HCT116 (cell line): ENCODE measurements at regions not wholly inside any gene's neighbourhood (a gene's known extent, or its start where the extent isn't known, plus 50 kb on each side); places are given as distances from the start of the nearest gene placed in this dataset.

Experiments used
- ATAC-seq: fragments of 200-7000 bp; cut with Tn5 transposase; 2 replicates; pipeline ENCODE4 v1.9.1; 2020; ENCODE audit warnings: mild to moderate bottlenecking, moderate library complexity
- BruUV-seq: library from RNA; stranded (reverse); fragments of 400-500 nt; replicated peaks from 2 replicates; lab custom pipeline; 2021; lab: Mats Ljungman, UMichigan
- CTCF ChIA-PET: fragments of 300-600 bp; sonication (Branson Sonifier 250); formaldehyde crosslinking; loops from one replicate; lab custom pipeline; 2021; ENCODE audit warnings: antibody characterized with exemption; lab: Charles Lee
- POLR2A ChIA-PET: fragments of 300-600, 350-600 bp; sonication (Branson Sonifier 250); formaldehyde crosslinking; loops from one replicate; lab custom pipeline; 2021; ENCODE audit warnings: antibody characterized with exemption; lab: Charles Lee
- RAD21 ChIA-PET, 2 experiments: fragments of 300-600 bp; sonication (Branson Sonifier 250); formaldehyde crosslinking; loops; one replicate each; lab custom pipeline; 2023; ENCODE audit warnings: low total read pairs in 2 of 2; ENCODE audit not compliant: uncharacterized antibody in 2 of 2, unreplicated experiment in 2 of 2, low non-redundant PET in 1 of 2; lab: Charles Lee
- DNase-seq: peaks from one replicate; pipeline ENCODE4 v3.0.0-alpha.2; 2010; ENCODE audit warnings: low read depth, low spot score
- H2AFZ ChIP-seq: fragments of 200-600 bp; shearing (Covaris generic), sonication (generic); 2 replicates; pipeline ENCODE4 v1.6.1; 2017; ENCODE audit warnings: low read depth, mixed run types, mixed read lengths, antibody characterized with exemption, low read length; ENCODE audit not compliant: poor library complexity, severe bottlenecking
- H3K27ac ChIP-seq: 2 replicates; pipeline ENCODE4 v1.5.1; 2012; ENCODE audit warnings: low read depth, low read length
- H3K27me3 ChIP-seq: fragments of 200-600 bp; sonication (generic); 2 replicates; pipeline ENCODE4 v1.6.1; 2016; ENCODE audit warnings: mixed run types, low read length, mixed read lengths; ENCODE audit not compliant: insufficient read depth
- H3K36me3 ChIP-seq, 2 experiments: fragments of 200-500 bp in 1 of 2; fragments of 200-600 bp in 1 of 2; sonication (Bioruptor generic) in 1 of 2; sonication (generic) in 1 of 2; 2 replicates each; pipeline versions ENCODE4 v1.5.1 to v1.6.1; 2014 to 2016; ENCODE audit warnings: low read length in 2 of 2, inconsistent platforms in 1 of 2, mixed read lengths in 1 of 2, mixed run types in 1 of 2; ENCODE audit not compliant: insufficient read depth in 2 of 2, control insufficient read depth in 1 of 2
- H3K4me1 ChIP-seq, 2 experiments: fragments of 200-600 bp in 1 of 2; sonication (generic) in 1 of 2; 2 replicates each; pipeline versions ENCODE4 v1.5.1 to v1.6.1; 2012 to 2017; ENCODE audit warnings: low read length in 2 of 2, inconsistent platforms in 1 of 2, mild to moderate bottlenecking in 1 of 2, mixed read lengths in 1 of 2, mixed run types in 1 of 2, moderate library complexity in 1 of 2; ENCODE audit not compliant: insufficient read depth in 2 of 2, control insufficient read depth in 1 of 2
- H3K4me2 ChIP-seq: fragments of 200-600 bp; sonication (generic); 2 replicates; pipeline ENCODE4 v1.6.1; 2017; ENCODE audit warnings: mixed run types, low read length, mixed read lengths
- H3K4me3 ChIP-seq, 2 experiments: fragments of 200-600 bp in 1 of 2; sonication (generic) in 1 of 2; replicated peaks in 1 of 2; 2 replicates each; pipeline ENCODE4 v1.5.1; 2011 to 2016; ENCODE audit warnings: low read length in 2 of 2, control low read depth in 1 of 2, low read depth in 1 of 2, mild to moderate bottlenecking in 1 of 2, mixed read lengths in 1 of 2, mixed run types in 1 of 2
- H3K79me2 ChIP-seq: fragments of 200-600 bp; sonication (generic); 2 replicates; pipeline ENCODE4 v1.6.1; 2017; ENCODE audit warnings: mild to moderate bottlenecking, mixed run types, low read length, moderate library complexity, mixed read lengths; ENCODE audit not compliant: insufficient read depth
- H3K9ac ChIP-seq: fragments of 200-600 bp; sonication (generic); 2 replicates; pipeline ENCODE4 v1.6.1; 2016; ENCODE audit warnings: low read length, mixed read lengths
- H3K9me2 ChIP-seq: fragments of 200-600 bp; sonication (generic), shearing (Covaris generic); 2 replicates; pipeline ENCODE4 v1.6.1; 2017; ENCODE audit warnings: mixed run types, mild to moderate bottlenecking, moderate library complexity; ENCODE audit not compliant: insufficient read depth
- H3K9me3 ChIP-seq, 2 experiments: fragments of 200-500 bp in 1 of 2; fragments of 200-600 bp in 1 of 2; sonication (Bioruptor generic) in 1 of 2; sonication (generic) in 1 of 2; 2 replicates each; pipeline ENCODE4 v1.6.1; 2014 to 2017; ENCODE audit warnings: low read length in 2 of 2, mixed read lengths in 2 of 2, inconsistent platforms in 1 of 2, low read depth in 1 of 2, mild to moderate bottlenecking in 1 of 2, mixed run types in 1 of 2, moderate library complexity in 1 of 2; ENCODE audit not compliant: control insufficient read depth in 1 of 2, insufficient read depth in 1 of 2
- H4K20me1 ChIP-seq: fragments of 200-600 bp; sonication (generic), shearing (Covaris generic); 2 replicates; pipeline ENCODE4 v1.6.1; 2017; ENCODE audit warnings: mixed run types, mild to moderate bottlenecking, moderate library complexity; ENCODE audit not compliant: insufficient read depth
- CBX3 ChIP-seq: IDR thresholded peaks from 2 replicates; pipeline ENCODE4 v1.6.1; 2012; ENCODE audit warnings: low read depth
- EGR1 ChIP-seq: IDR thresholded peaks from 2 replicates; pipeline ENCODE4 v1.6.1; 2012; ENCODE audit warnings: low read depth
- EZH2 ChIP-seq: fragments of 200-600 bp; sonication (generic); IDR thresholded peaks from 2 replicates; pipeline ENCODE4 v1.6.1; 2017; ENCODE audit warnings: antibody characterized with exemption, mixed run types
- EZH2phosphoT487 ChIP-seq: fragments of 200-600 bp; IDR thresholded peaks from 2 replicates; pipeline ENCODE4 v1.6.1; 2018; ENCODE audit warnings: antibody characterized with exemption, borderline replicate concordance
- FOSL1 ChIP-seq: IDR thresholded peaks from 2 replicates; pipeline ENCODE4 v1.6.1; 2012; ENCODE audit warnings: low read depth
- RAD21 ChIP-seq: IDR thresholded peaks from 2 replicates; pipeline ENCODE4 v1.6.1; 2012; ENCODE audit warnings: low read depth, mild to moderate bottlenecking
- SP1 ChIP-seq: IDR thresholded peaks from 2 replicates; pipeline ENCODE4 v1.6.1; 2012; ENCODE audit warnings: low read depth
- SRF ChIP-seq: IDR thresholded peaks from 2 replicates; pipeline ENCODE4 v1.6.1; 2012; ENCODE audit warnings: low read depth
- ZBTB33 ChIP-seq: IDR thresholded peaks from 2 replicates; pipeline ENCODE4 v1.6.1; 2011; ENCODE audit warnings: mild to moderate bottlenecking, low read length, moderate library complexity; ENCODE audit not compliant: insufficient replicate concordance; ENCODE audit errors: extremely low read depth
- intact Hi-C: fragments of 100-400 bp; cut with micrococcal nuclease; formaldehyde crosslinking; loops from 2 replicates; pipeline ENCODE4 v1.10.0; 2022
- TF ChIP-seq, protein P1 (sequence below), 3 experiments: fragments of 200-600 bp in 1 of 3; sonication (generic) in 1 of 3; IDR thresholded peaks in 2 of 3; conservative IDR thresholded peaks in 1 of 3; 2 replicates each; pipeline ENCODE4 v1.5.1; 2012 to 2017; ENCODE audit warnings: low read depth in 2 of 3, low read length in 2 of 3, antibody characterized with exemption in 1 of 3, borderline replicate concordance in 1 of 3, control low read depth in 1 of 3, mild to moderate bottlenecking in 1 of 3, mixed read lengths in 1 of 3, mixed run types in 1 of 3, moderate library complexity in 1 of 3; ENCODE audit not compliant: insufficient read depth in 1 of 3

GRCh38 chr9:92176800-92177185 lies 61.6 kb upstream of the SPTLC1 start:
- Histone ChIP-seq H3K27ac (no peak overlapping the region), H4K20me1 (no peaks in the 10 kb centered on the region), H3K9me3 (no peaks in the 10 kb centered on the region; a peak in 1 of 4 replicates), H3K9me2 (no peaks in the 10 kb centered on the region), H3K79me2 (no peaks in the 10 kb centered on the region), H3K9ac (no peak overlapping the region), H3K4me3 (no peak overlapping the region), H2AFZ (no peak overlapping the region), H3K4me1 (peaks cover 0 to 4% of the 10 kb centered on the region in 2 experiments; a peak in 1 of 4 replicates), H3K27me3 (peaks cover 13% of the 10 kb centered on the region; the same call in 1 of the 2 replicates), H3K4me2 (no peak overlapping the region), H3K36me3 (no peaks in the 10 kb centered on the region)
- ATAC-seq (no peak), DNase-seq (no peak)
- ChIA-PET RAD21 (no interaction called here), POLR2A (no interaction called here), CTCF (no interaction called here)
- TF ChIP-seq SP1 = no peak
- no peak for TF ChIP-seq FOSL1
- intact Hi-C loops = no loop called here
- no TSS peak for BruUV-seq

- H3K4me3 ChIP-seq = no peak overlapping the region
- CTCF ChIA-PET = interaction anchor here (0.9 to 1.0 kb wide), 2 partner anchors 36 to 38 kb away, joined by 3 to 4 read pairs; no protein-coding TSS in a partner anchor
- no peaks in the 10 kb centered on the region for H3K9me3 ChIP-seq
- H3K4me1 ChIP-seq = peaks cover 0 to 4% of the 10 kb centered on the region in 2 experiments; a peak in 1 of 4 replicates
- no peaks in the 10 kb centered on the region for H3K79me2 ChIP-seq
- ATAC-seq = peak; percentile 89
- BruUV-seq = no TSS peak
- H3K9ac ChIP-seq = no peak overlapping the region
- no peaks in the 10 kb centered on the region for H4K20me1 ChIP-seq
- intact Hi-C loops = no loop called here
- peaks cover 13% of the 10 kb centered on the region; the same call in 1 of the 2 replicates for H3K27me3 ChIP-seq
- no peak overlapping the region for H3K4me2 ChIP-seq
- no peaks in the 10 kb centered on the region for H3K36me3 ChIP-seq
- RAD21 ChIA-PET = no interaction called here
- no peak for TF ChIP-seq EZH2
- no peak for TF ChIP-seq CBX3
- TF ChIP-seq, protein P1, sequence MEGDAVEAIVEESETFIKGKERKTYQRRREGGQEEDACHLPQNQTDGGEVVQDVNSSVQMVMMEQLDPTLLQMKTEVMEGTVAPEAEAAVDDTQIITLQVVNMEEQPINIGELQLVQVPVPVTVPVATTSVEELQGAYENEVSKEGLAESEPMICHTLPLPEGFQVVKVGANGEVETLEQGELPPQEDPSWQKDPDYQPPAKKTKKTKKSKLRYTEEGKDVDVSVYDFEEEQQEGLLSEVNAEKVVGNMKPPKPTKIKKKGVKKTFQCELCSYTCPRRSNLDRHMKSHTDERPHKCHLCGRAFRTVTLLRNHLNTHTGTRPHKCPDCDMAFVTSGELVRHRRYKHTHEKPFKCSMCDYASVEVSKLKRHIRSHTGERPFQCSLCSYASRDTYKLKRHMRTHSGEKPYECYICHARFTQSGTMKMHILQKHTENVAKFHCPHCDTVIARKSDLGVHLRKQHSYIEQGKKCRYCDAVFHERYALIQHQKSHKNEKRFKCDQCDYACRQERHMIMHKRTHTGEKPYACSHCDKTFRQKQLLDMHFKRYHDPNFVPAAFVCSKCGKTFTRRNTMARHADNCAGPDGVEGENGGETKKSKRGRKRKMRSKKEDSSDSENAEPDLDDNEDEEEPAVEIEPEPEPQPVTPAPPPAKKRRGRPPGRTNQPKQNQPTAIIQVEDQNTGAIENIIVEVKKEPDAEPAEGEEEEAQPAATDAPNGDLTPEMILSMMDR (IDR thresholded peaks at IDR 0.05 in 2 of 3, conservative IDR thresholded peaks at IDR 0.05 in 1 of 3; ENCODE audit: borderline replicate concordance in 1 of 3, insufficient read depth in 1 of 3, low read depth in 2 of 3, low read length in 2 of 3) = peak in 2 of 3 experiments; percentile 47 to 51; a peak in 4 of 6 replicates
- no peak for TF ChIP-seq SRF
- TF ChIP-seq EZH2phosphoT487 = no peak
- TF ChIP-seq EGR1 = no peak
- no peak for TF ChIP-seq ZBTB33
- TF ChIP-seq RAD21 = 0 out of 2 replicates have a peak, but pooled peaks have one; percentile 32
- TF ChIP-seq, all 23 proteins: peak for 2
- H3K9me2 ChIP-seq = no peaks in the 10 kb centered on the region
- no peak overlapping the region for H3K27ac ChIP-seq
- POLR2A ChIA-PET = no interaction called here
- DNase-seq = peak; percentile 12
- H2AFZ ChIP-seq = no peak overlapping the region
These were observed 61.0 kb upstream of the SPTLC1 start for GRCh38 chr9:92176068-92176799.
